Neutrophil (primary cell): ENCODE measurements at regions not wholly inside any gene's neighbourhood (a gene's known extent, or its start where the extent isn't known, plus 50 kb on each side); places are given as distances from the start of the nearest gene placed in this dataset.

Experiments
- H3K27ac ChIP-seq: fragments of 200-600 bp; sonication (generic); 2 replicates; pipeline ENCODE4 v1.5.1; 2016; ENCODE audit warnings: mild to moderate bottlenecking, moderate library complexity
- H3K27me3 ChIP-seq: fragments of 200-600 bp; sonication (generic); 2 replicates; pipeline ENCODE4 v1.6.0; 2016; ENCODE audit warnings: mild to moderate bottlenecking
- H3K36me3 ChIP-seq: fragments of 200-600 bp; sonication (generic); 2 replicates; pipeline ENCODE4 v1.5.1; 2017
- H3K4me1 ChIP-seq, 2 experiments: fragments of 200-600 bp in 1 of 2; sonication (generic) in 1 of 2; 1 replicate in 1 of 2; 2 replicates in 1 of 2; pipeline versions ENCODE4 v1.5.1 to v1.6.1; 2013 to 2016; ENCODE audit warnings: low read depth in 1 of 2, low read length in 1 of 2, mild to moderate bottlenecking in 1 of 2, moderate library complexity in 1 of 2; ENCODE audit not compliant: control insufficient read depth in 1 of 2, insufficient read depth in 1 of 2
- H3K4me3 ChIP-seq, 2 experiments: fragments of 200-600 bp in 1 of 2; sonication (generic) in 1 of 2; 1 replicate in 1 of 2; 2 replicates in 1 of 2; pipeline ENCODE4 v1.5.1; 2013 to 2016; ENCODE audit warnings: low read depth in 1 of 2, low read length in 1 of 2, mild to moderate bottlenecking in 1 of 2, moderate library complexity in 1 of 2
- H3K9me3 ChIP-seq: fragments of 200-600 bp; sonication (generic); 2 replicates; pipeline ENCODE4 v1.5.1; 2016
- CTCF ChIP-seq: fragments of 200-600 bp; sonication (generic); IDR thresholded peaks from 2 replicates; pipeline ENCODE4 v1.5.1; 2016; ENCODE audit warnings: antibody characterized with exemption

GRCh38 chr12:19872621-19873540, 433.6 kb downstream of the AEBP2 start:
- Histone ChIP-seq H3K4me1 (no peaks in the 10 kb centered on the region), H3K9me3 (no peaks in the 10 kb centered on the region)

GRCh38 chr12:19880076-19880475, 440.8 kb downstream of the AEBP2 start:
- Histone ChIP-seq H3K36me3 (no peaks in the 10 kb centered on the region), H3K4me1 (peaks cover 0 to 4% of the 10 kb centered on the region in 2 experiments), H3K27ac (no peak overlapping the region), H3K27me3 (no peaks in the 10 kb centered on the region), H3K4me3 (no peak overlapping the region), H3K9me3 (no peaks in the 10 kb centered on the region)
- no peak for TF ChIP-seq CTCF

More at GRCh38 chr12:19872621-19873540, 433.6 kb downstream of the AEBP2 start:
- no peak overlapping the region for H3K4me3 ChIP-seq
- TF ChIP-seq CTCF, result no peak
- H3K27me3 ChIP-seq, result no peaks in the 10 kb centered on the region
- no peaks in the 10 kb centered on the region for H3K36me3 ChIP-seq
- H3K27ac ChIP-seq, result no peak overlapping the region

GRCh38 chr12:19880721-19881120, 441.4 kb downstream of the AEBP2 start:
- Histone ChIP-seq H3K36me3 (no peaks in the 10 kb centered on the region), H3K4me3 (no peak overlapping the region), H3K27ac (no peak overlapping the region), H3K9me3 (no peaks in the 10 kb centered on the region), H3K27me3 (no peaks in the 10 kb centered on the region), H3K4me1 (peaks cover 0 to 4% of the 10 kb centered on the region in 2 experiments)
- no peak for TF ChIP-seq CTCF

GRCh38 chr12:19882346-19882745, 443.1 kb downstream of the AEBP2 start:
- Histone ChIP-seq H3K9me3 (no peaks in the 10 kb centered on the region), H3K36me3 (no peaks in the 10 kb centered on the region), H3K4me1 (peaks cover 0 to 4% of the 10 kb centered on the region in 2 experiments), H3K27me3 (no peaks in the 10 kb centered on the region), H3K27ac (no peak overlapping the region), H3K4me3 (no peak overlapping the region)
- no peak for TF ChIP-seq CTCF

GRCh38 chr12:19884021-19884492, 444.8 kb downstream of the AEBP2 start:
- H3K27me3 ChIP-seq, result no peaks in the 10 kb centered on the region
- no peak for TF ChIP-seq CTCF
- H3K4me3 ChIP-seq, result no peak overlapping the region
- no peaks in the 10 kb centered on the region for H3K9me3 ChIP-seq
- no peaks in the 10 kb centered on the region for H3K36me3 ChIP-seq
- no peak overlapping the region for H3K27ac ChIP-seq
- H3K4me1 ChIP-seq, result peaks cover 0 to 4% of the 10 kb centered on the region in 2 experiments
